HG03378 (cell line): ENCODE measurements at regions not wholly inside any gene's neighbourhood (a gene's known extent, or its start where the extent isn't known, plus 50 kb on each side); places are given as distances from the start of the nearest gene placed in this dataset.
"Not testable (repeated sequence)": the region's sequence is repeated elsewhere in the genome, so short reads cannot be mapped to it uniquely, and the experiment has no call there.

ENCODE experiments used
- ATAC-seq: cut with Tn5 transposase; IDR thresholded peaks from one replicate; pipeline ENCODE4 v1.9.1; 2021; ENCODE audit warnings: mild to moderate bottlenecking, moderate library complexity; ENCODE audit not compliant: unreplicated experiment

DNA sequence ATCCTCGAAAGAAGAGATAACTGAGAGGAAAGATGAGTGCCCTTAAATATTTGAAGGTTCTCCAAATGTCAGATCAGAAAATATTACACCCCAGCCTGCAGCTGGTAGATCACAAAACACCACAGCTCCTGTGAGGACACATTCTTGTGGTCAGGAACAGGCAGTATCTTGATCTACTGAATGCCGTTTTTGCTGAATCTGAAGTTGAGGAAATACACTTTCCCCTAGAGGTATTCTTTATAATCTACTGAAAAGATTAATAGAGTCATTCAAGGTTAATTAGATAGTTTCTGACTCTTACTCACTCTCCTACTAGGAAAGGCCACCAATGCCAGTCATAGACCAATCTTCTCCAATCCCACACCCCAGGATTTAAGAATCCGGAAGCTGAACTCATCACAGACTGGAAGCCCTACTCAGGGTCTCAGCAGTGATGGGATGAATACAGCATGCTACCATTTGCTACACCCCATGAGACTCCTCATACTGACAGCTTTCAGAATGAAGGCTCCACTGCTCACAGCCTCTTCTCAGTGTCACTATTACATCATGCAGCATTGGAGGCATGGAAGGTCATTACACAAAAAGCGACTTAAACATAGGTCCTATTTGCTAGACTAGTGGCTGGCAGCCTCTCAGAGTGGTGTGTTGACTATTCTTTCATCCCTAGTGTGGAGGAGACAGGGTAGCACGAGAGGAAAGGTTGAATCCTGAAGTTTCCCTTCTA is 143.9 kb upstream of the SLC1A3 start:
- ATAC-seq: no peak

- ATAC-seq: not testable (repeated sequence)
Measured at GRCh38 chr5:36475942-36476341, 130.5 kb upstream of the SLC1A3 start.

- no peak for ATAC-seq
Measured at GRCh38 chr5:36478646-36479317, 127.6 kb upstream of the SLC1A3 start.

DNA sequence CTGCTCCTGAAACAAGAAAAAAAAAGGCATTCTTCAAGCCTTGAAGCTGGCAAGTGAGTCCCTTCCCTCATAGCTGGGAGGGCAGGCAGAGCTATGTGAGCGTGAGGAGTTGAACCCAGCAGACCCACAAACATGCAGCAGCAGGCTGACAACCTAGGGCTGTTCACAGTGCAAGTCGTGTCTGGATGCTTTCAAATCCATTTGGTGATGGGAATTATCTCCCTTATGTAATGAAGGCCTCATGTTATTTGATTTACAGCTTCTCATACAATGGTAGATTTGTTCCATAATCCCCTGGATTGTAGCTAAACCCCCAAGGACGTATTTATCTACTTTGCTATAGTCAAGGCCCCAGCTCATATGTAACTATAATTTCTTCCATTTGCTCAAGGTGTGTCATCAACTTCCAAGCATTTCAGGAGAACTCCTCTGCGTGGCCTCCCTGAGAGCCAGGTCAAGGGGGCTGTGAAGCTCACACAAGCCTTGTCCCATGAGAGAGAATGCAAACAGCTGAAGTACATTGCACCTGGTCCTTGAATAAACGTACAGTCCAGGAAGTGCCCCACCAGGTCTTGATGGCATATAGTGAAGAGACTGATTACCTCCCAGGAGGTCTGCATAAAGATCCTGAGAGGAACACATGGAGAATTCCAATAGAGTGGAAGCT is 124.8 kb upstream of the SLC1A3 start:
- ATAC-seq: no peak

GRCh38 chr5:36482812-36483211 is 123.6 kb upstream of the SLC1A3 start:
- no peak for ATAC-seq

DNA sequence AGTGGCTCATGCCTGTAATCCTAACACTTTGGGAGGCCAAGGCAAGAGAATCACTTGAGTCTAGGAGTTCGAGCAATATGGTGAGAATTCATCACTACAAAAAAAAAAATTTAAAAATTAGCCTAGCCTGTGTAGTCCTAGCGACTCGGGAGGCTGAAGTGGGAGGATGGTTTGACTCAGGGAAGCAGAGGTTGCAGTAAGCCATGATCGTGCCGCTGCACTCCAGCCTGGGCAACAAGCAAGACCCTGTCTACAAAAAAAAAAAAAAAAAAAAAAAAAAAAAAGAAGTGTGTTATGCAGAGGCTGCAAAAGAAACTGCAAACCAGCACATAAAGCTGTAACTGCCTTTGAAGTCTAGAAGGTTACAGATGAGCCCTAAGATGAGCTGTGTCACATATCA is 116.9 kb upstream of the SLC1A3 start:
- ATAC-seq: no peak

- ATAC-seq: no peak
Measured at GRCh38 chr5:36491856-36492255, 114.5 kb upstream of the SLC1A3 start.

- ATAC-seq: no peak
Measured at GRCh38 chr5:36492984-36493654, 113.3 kb upstream of the SLC1A3 start.

- ATAC-seq: no peak
Measured at GRCh38 chr5:36494028-36494427, 112.4 kb upstream of the SLC1A3 start.

DNA sequence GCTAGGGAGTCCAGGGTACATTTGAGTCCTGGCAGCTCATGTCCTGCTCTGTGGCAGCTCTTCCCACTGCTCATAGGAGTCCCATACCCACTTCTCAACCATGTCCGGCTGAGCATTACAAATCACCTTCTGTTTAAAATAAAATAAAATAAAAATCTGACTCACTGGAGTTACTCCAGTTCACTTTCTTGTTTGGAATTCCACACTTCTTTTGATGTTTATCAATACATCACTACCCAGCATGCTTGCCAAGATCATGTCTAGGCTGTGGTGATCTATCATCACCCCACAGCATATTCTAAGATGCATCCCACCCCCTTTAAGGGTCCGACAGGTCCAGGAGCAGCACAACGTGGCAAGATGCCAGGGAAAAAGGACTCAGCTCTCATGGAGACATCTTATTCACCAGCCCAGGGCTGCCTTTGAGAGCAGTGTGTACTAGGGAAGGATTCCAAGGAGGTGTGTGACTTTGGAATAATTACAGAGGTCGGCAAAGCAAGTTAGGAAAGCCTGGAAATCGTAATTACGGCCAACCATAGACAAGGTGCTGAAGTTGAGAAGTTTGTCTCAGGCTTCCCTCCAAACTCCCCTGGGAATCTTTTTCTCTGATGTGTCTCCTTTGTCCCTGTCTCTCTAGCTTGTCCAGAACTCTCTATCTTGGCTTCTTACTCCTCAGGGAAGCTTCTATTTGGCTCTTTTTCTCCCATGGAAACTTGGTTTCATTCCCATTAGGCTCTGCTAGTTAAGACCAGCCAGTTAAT is 111.4 kb upstream of the SLC1A3 start:
- ATAC-seq: no peak

DNA sequence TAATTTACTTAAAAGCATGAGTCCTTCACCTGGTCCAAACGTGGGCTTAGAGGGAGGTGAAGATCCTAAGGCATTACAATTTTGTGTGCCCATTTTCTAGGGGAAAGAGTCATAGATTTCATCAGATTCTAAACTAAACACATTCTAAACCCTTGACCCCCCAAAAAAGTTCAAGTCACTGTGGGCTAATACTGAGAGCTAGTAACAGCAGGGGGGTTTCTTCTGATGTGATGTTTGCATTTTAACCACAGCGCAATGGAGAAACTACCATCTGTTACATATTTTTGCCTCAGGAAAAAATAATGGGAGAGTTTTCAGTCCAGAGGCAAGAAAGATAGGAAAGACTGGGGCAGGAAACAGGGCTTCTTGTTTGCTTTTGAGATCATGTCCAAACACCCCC is 110.8 kb upstream of the SLC1A3 start:
- no peak for ATAC-seq

GRCh38 chr5:36496471-36496870 is 109.9 kb upstream of the SLC1A3 start:
- ATAC-seq: no peak

DNA sequence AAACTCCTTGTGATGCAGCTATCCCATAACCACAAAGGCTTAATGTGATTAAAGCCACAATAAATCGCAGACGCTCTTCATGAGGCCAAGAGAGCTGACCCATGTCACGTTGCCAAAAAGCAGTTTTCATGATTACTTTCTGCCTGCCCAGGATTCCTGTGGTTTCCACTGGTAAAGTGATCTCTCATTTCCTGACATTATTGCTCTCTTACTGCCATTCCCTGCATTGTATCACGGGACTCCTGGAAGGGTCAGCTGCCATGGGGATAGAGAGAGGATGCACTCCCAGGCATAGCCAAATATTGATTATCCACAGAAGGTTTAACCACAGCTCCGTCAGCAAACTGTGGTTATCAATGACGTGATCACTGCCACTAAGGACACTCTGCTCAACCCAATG is 103.8 kb upstream of the SLC1A3 start:
- no peak for ATAC-seq

GRCh38 chr5:36505021-36505420 is 101.4 kb upstream of the SLC1A3 start:
- ATAC-seq: no peak

DNA sequence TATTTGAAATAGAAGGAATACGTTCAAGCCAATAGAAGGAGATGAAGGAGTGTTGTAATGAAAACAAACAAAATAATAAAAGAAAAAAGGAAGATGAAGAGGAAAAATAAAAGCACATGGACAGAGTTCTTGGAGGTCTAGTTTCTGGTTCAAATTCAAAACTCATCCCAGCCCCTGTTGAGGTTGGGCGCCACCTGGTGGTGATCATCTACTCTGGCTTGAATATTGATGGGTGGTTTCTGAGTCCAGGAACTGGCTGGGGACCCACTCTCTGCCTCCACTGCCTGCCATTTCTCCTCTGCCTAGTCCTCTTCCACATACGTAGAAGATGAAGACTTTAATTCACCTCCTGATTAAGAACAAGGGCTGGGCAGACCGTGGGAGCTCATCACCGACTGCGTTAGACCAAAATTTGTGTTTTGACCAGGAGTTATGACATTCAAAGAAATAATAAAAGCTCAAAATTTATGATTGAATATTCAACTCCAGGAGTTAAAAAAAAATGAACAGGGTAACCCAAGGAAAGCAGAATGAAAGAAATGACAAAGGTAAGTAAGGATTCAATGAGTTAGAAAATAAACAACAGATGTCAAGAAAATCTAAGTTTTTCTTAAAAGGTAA is 99.0 kb upstream of the SLC1A3 start:
- ATAC-seq: no peak

GRCh38 chr5:36508331-36508730 is 98.1 kb upstream of the SLC1A3 start:
- not testable (repeated sequence) for ATAC-seq

- ATAC-seq: not testable (repeated sequence)
Measured at GRCh38 chr5:36513647-36514046, 92.8 kb upstream of the SLC1A3 start.

DNA sequence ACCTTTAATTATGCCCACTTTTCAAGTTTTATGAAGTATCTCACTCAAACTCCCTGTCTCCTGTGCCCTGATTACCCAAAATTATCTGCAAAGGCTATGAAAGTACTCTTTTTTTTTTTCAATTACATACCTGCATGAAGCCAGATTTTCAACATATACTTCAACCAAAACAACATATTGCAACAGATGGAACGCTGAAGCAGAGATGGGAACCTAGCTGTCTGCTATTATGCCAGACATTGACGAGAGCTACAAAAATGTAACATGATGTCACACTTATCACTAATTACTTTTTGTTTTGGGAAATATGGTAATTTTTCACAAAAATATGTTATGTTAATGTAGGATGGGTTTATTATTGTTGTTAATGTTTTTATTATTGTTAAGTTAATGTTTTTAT is 86.5 kb upstream of the SLC1A3 start:
- ATAC-seq: no peak

DNA sequence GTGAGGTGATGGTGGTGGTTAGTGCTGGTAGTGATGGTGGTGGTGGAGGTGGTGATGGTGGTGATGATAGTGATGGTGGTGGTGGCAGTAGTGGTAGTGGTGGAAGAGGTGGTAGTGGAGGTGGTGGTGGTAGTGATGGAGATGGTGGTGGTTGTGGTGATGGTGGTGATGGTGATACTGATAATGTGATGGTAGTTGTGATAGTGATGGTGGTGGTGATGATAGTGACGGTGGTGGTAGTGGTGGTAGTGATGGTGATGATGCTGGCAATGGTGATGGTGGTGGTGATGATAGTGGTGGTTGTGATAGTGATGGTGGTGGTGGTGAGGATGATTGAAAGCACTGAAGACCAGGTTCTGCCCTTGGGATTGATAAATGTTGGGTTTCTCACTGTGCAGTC is 85.2 kb upstream of the SLC1A3 start:
- ATAC-seq: no peak
